ENCODE measurements at regions not wholly inside any gene's neighbourhood (a gene's known extent, or its start where the extent isn't known, plus 50 kb on each side); places are given as distances from the start of the nearest gene placed in this dataset.

DNA sequence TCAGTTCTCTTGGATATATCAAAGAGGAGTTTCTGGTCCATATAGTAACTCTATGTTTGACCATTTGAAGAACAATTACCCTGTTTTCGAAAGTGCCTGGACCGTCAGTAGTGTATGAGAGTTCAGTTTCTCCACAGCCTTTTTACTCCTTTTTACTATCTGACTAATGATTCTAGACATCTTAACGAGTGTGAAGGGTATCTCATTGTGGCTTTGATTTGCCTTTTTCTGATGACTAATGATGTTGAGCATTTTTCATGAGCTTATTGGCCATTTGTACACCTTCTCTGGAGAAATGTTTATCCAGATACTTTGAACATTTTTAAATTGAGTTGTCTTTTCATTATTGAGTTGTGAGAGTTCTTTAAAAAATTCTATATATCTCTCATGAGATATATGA is 114.9 kb upstream of the ATXN1 start:
- DNase-seq (no peak), ATAC-seq (ENCODE audit: low read depth) (no peak)
- H2BK15ac ChIP-seq (ENCODE audit: low read depth, low read length), result no peak overlapping the region
- H3K4me1 ChIP-seq (ENCODE audit: control insufficient read depth, insufficient read depth, low read length), result no peaks in the 10 kb centered on the region
- H2AK9ac ChIP-seq (replicated peaks; ENCODE audit: low read depth, low read length, poor library complexity), result no peak overlapping the region
- no peak overlapping the region for H3K4ac ChIP-seq (ENCODE audit: low read depth, low read length)
- H2AFZ ChIP-seq (replicated peaks; ENCODE audit: low read length, poor library complexity), result no peak overlapping the region
- dilution Hi-C loops (cut with HindIII; ENCODE audit: low sequenced_read_pairs, unreplicated experiment), result no loop called here
- peaks cover 2% of the 10 kb centered on the region; the same call in 1 of the 2 replicates for H3K27me3 ChIP-seq (ENCODE audit: control insufficient read depth, insufficient read depth, low read length)
- H3K56ac ChIP-seq (ENCODE audit: extremely low read depth, insufficient read depth, low read length), result no peak overlapping the region
- H2BK20ac ChIP-seq (ENCODE audit: low read depth, low read length), result no peak overlapping the region
- H4K91ac ChIP-seq (ENCODE audit: insufficient read depth, low read depth, low read length), result no peak overlapping the region
- BruUV-seq (replicated peaks), result no TSS peak
- no peak overlapping the region for H3K4me3 ChIP-seq (ENCODE audit: insufficient read depth, low read depth, low read length)
- H4K20me1 ChIP-seq (ENCODE audit: insufficient read depth, low read length), result no peaks in the 10 kb centered on the region
- no peaks in the 10 kb centered on the region for H3K9me3 ChIP-seq (ENCODE audit: control insufficient read depth, insufficient read depth, low read length)
- H3K18ac ChIP-seq (ENCODE audit: low read depth, low read length), result no peak overlapping the region
- ChIA-PET CTCF (no interaction called here), POLR2A (ENCODE audit: unreplicated experiment) (no interaction called here)
- H2AK5ac ChIP-seq (ENCODE audit: low read depth, low read length), result no peak overlapping the region
- no peaks in the 10 kb centered on the region for H3K36me3 ChIP-seq (ENCODE audit: control insufficient read depth, insufficient read depth, low read length)
- H2BK5ac ChIP-seq (ENCODE audit: low read depth, low read length, poor library complexity, severe bottlenecking), result no peak overlapping the region
- TF ChIP-seq MAZ (IDR thresholded peaks at IDR 0.05; ENCODE audit: borderline replicate concordance, low read depth, low read length) (no peak), RCOR1 (IDR thresholded peaks at IDR 0.05; ENCODE audit: insufficient replicate concordance, low read length) (no peak), NFE2L2 (IDR thresholded peaks at IDR 0.05; ENCODE audit: low read depth, low read length) (no peak), POLR2A (IDR thresholded peaks at IDR 0.05; ENCODE audit: low read depth, low read length) (no peak), CHD1 (IDR thresholded peaks at IDR 0.05; ENCODE audit: low read depth, low read length) (no peak), FOS (IDR thresholded peaks at IDR 0.05; ENCODE audit: low read depth, low read length) (no peak), RFX5 (IDR thresholded peaks at IDR 0.05; ENCODE audit: low read depth, low read length) (no peak), RAD21 (IDR thresholded peaks at IDR 0.05; ENCODE audit: low read length) (no peak), MAFK (IDR thresholded peaks at IDR 0.05; ENCODE audit: low read depth, low read length) (no peak), SMC3 (IDR thresholded peaks at IDR 0.05; ENCODE audit: low read depth, low read length) (no peak), MXI1 (IDR thresholded peaks at IDR 0.05; ENCODE audit: borderline replicate concordance, low read depth, low read length) (no peak), CEBPB (IDR thresholded peaks at IDR 0.05; ENCODE audit: low read depth, low read length) (no peak), BHLHE40 (IDR thresholded peaks at IDR 0.05; ENCODE audit: low read depth, low read length) (no peak)
- TF ChIP-seq, protein P1, sequence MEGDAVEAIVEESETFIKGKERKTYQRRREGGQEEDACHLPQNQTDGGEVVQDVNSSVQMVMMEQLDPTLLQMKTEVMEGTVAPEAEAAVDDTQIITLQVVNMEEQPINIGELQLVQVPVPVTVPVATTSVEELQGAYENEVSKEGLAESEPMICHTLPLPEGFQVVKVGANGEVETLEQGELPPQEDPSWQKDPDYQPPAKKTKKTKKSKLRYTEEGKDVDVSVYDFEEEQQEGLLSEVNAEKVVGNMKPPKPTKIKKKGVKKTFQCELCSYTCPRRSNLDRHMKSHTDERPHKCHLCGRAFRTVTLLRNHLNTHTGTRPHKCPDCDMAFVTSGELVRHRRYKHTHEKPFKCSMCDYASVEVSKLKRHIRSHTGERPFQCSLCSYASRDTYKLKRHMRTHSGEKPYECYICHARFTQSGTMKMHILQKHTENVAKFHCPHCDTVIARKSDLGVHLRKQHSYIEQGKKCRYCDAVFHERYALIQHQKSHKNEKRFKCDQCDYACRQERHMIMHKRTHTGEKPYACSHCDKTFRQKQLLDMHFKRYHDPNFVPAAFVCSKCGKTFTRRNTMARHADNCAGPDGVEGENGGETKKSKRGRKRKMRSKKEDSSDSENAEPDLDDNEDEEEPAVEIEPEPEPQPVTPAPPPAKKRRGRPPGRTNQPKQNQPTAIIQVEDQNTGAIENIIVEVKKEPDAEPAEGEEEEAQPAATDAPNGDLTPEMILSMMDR (conservative IDR thresholded peaks at IDR 0.05; ENCODE audit: low read depth, low read length), result no peak
- TF ChIP-seq, protein P2, sequence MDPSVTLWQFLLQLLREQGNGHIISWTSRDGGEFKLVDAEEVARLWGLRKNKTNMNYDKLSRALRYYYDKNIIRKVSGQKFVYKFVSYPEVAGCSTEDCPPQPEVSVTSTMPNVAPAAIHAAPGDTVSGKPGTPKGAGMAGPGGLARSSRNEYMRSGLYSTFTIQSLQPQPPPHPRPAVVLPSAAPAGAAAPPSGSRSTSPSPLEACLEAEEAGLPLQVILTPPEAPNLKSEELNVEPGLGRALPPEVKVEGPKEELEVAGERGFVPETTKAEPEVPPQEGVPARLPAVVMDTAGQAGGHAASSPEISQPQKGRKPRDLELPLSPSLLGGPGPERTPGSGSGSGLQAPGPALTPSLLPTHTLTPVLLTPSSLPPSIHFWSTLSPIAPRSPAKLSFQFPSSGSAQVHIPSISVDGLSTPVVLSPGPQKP (IDR thresholded peaks at IDR 0.05; ENCODE audit: borderline replicate concordance, low read depth, low read length), result no peak
- TF ChIP-seq, protein P3, sequence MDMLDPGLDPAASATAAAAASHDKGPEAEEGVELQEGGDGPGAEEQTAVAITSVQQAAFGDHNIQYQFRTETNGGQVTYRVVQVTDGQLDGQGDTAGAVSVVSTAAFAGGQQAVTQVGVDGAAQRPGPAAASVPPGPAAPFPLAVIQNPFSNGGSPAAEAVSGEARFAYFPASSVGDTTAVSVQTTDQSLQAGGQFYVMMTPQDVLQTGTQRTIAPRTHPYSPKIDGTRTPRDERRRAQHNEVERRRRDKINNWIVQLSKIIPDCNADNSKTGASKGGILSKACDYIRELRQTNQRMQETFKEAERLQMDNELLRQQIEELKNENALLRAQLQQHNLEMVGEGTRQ (IDR thresholded peaks at IDR 0.05; ENCODE audit: low read depth, low read length), result no peak
- H3K79me1 ChIP-seq (ENCODE audit: low read depth in 1 of 2, low read length in 2 of 2), result no peaks in the 10 kb centered on the region
- no peak overlapping the region for H3K23ac ChIP-seq (ENCODE audit: low read depth, low read length)
- no peak overlapping the region for H2BK120ac ChIP-seq (ENCODE audit: low read depth, low read length)
- no peak overlapping the region for H4K5ac ChIP-seq (ENCODE audit: low read depth, low read length)
- no peak overlapping the region for H3K27ac ChIP-seq (ENCODE audit: insufficient read depth, low read length)
- WGBS, 2 experiments (ENCODE audit: extremely low coverage in 2 of 2, insufficient read length in 1 of 2), result no CpG with 5 or more reads among the region's 3 CpGs
- H3K9ac ChIP-seq (ENCODE audit: low read depth, low read length), result no peak overlapping the region
- intact Hi-C loops (cut with micrococcal nuclease), result no loop called here
- no peak overlapping the region for H3K4me2 ChIP-seq (ENCODE audit: low read depth, low read length)
- in situ Hi-C loops (cut with MboI; ENCODE audit: low sequenced_read_pairs), result no loop called here
- no peaks in the 10 kb centered on the region for H3K9me1 ChIP-seq (ENCODE audit: insufficient read depth, low read length)
- no peak overlapping the region for H4K8ac ChIP-seq (ENCODE audit: low read depth in 2 of 2, low read length in 2 of 2)
- H3K14ac ChIP-seq (replicated peaks; ENCODE audit: low read depth, low read length), result no peak overlapping the region
